TTC549 (cell line): ENCODE measurements at regions not wholly inside any gene's neighbourhood (a gene's known extent, or its start where the extent isn't known, plus 50 kb on each side); places are given as distances from the start of the nearest gene placed in this dataset.
"Not testable (repeated sequence)": the region's sequence is repeated elsewhere in the genome, so short reads cannot be mapped to it uniquely, and the experiment has no call there.

Experiments used
- FAIRE-seq: peaks from 2 replicates; lab custom pipeline; 2012; peaks lifted over from hg19 to GRCh38; lab: Jason Lieb, UNC

DNA sequence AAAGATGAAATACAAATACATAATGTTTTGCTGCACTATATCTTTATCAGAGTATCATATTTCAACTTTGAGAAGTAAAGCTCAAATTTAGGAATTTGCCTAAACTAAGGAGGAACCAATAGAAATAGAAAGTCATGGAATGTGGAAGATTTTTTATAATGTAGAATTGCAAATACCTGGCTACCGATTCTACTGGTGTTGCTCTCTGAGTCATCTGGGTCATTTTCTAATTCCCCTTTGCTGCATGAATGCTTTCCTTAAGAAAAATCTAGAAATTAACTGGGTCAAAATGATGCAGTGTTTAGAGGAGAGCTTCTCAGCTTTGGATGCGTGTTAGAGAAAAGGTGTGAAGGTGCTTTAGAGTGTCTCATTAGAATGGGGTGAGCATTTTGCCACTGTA lies 568.9 kb upstream of the ANKRD30A start:
- FAIRE-seq: no peak

DNA sequence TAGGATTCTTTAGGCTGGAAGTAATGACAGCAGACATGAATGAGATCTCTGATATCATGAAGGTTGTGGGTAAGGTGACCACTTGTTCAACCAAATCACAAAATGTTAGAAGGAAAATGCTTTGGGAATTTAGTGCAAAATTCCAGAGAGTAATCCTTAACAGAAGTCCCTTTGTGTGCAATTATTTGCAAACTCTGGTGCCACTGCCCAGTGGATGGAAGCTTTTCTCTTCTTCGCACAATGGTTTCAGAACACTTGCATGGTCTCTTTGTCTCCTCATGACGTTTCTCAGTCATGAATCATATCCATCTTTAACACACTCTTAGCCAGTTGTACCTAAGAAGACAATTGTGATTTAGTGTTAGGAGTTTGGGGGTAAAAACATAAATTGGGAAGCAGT lies 570.4 kb upstream of the ANKRD30A start:
- FAIRE-seq: peak; percentile 91

GRCh38 chr10:36547965-36548364 lies 577.4 kb upstream of the ANKRD30A start:
- no peak for FAIRE-seq

GRCh38 chr10:36542493-36542892 lies 582.9 kb upstream of the ANKRD30A start:
- no peak for FAIRE-seq

DNA sequence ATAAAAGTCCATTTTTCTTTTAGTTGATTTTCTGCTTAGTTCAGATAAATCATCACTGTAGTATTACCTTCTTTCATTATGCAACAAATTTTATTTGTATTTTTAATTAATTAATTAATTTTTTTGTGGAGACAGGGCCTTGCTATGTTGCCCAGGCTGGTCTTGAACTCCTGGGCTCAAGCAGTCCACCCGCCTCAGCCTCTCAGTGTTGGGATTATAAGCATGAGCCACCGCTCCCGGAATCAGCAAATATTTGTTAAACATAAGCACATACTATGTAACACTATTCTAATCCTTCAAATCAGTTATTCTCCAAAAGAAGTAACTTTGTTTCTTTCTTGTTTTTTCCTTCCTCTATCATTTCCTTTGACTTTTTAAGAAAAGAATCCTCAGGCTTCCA lies 584.8 kb upstream of the ANKRD30A start:
- no peak for FAIRE-seq

DNA sequence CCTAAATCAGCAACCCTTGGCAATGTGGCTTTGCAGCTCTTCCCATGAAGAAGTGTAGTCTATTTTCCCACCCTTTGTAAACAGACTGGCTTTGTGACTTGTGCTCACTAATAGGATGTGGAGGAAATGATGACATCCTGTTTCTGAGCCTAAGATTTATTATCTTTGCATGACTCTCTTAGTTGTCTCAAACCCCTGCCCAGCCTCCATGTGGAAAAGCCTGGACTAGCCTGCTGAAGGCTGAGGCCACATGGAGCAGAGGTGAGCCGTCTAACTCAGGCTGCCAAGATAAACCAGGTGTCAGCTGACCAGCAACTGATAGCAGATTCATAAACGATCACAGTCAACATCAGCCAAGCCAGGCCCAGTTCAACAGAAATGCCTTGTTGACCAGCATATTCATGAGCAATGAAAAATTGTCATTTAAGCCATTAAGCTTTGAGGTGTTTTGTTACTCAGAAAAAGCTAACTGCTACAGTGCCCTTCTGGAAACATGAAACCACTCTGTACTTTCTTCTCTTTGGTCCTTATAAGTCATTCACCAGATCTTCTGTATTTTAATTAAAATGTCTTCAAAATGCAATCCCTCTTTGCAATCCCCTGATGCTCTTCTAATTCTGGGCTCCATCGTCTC lies 586.3 kb upstream of the ANKRD30A start:
- no peak for FAIRE-seq

- no peak for FAIRE-seq
Observed at GRCh38 chr10:36534471-36535002, 590.9 kb upstream of the ANKRD30A start.

- no peak for FAIRE-seq
Observed at GRCh38 chr10:36533861-36534260, 591.5 kb upstream of the ANKRD30A start.

DNA sequence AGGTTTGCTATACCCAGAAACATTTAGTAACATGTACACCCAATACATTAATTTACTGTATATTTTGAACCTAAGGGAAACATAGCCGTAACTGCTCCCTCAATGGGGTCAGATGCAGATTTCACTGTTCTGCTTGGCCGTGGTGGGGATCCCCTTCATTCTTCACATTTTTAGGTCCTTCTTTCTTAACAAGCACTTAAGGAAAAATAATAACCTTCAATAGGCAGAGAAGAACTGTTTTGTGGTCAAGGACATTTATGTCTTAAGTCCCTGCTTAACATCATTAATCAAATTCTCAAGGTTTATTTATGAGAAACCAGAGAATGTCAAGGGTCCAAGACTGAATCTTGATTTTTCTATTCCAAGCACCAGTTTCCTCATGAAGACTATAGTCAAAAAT lies 592.1 kb upstream of the ANKRD30A start:
- no peak for FAIRE-seq

- no peak for FAIRE-seq
Observed at GRCh38 chr10:36531621-36532020, 593.8 kb upstream of the ANKRD30A start.

- no peak for FAIRE-seq
Observed at GRCh38 chr10:36526033-36526432, 599.4 kb upstream of the ANKRD30A start.

GRCh38 chr10:36524126-36524525 lies 601.3 kb upstream of the ANKRD30A start:
- not testable (repeated sequence) for FAIRE-seq

DNA sequence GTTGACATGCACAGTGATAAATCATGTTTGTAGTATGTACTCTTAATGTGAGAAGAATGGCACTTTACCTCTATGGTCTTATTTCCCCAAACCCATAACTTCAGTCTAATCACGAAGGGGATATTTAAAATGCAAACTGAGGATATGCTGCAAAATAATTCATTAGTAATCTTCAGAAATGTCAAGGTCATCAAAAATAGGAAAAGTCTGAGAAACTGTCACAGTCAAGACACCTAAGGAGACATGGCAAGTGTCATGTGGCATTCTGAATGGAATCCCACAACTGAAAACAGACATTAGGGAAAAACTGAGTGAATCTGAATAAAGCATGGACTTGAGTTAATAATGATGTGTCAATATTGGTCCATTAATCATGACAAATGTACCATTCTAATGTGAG lies 605.5 kb upstream of the ANKRD30A start:
- FAIRE-seq: no peak

- peak; percentile 7 for FAIRE-seq
Observed at GRCh38 chr10:36516281-36516680, 609.1 kb upstream of the ANKRD30A start.

GRCh38 chr10:36515319-36515718 lies 610.1 kb upstream of the ANKRD30A start:
- FAIRE-seq: peak; percentile 96

DNA sequence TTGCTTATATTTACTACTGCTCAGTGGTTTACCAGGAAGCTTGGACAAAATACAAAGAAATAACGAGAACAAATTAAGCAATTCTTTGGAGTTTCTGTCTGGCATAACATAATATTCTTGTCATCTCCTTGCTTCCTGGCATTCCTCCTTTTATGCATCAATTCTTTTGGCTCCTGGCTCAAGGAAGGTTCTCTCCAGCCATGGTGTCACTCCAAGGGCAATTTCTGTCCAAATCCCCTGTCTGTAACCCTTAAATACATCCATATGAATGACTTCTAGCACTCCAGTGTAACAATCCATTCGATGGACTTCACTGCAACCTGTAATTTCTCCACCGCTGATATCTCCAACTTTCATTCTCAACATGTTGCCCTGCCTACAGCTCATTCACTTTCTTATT lies 617.7 kb upstream of the ANKRD30A start:
- no peak for FAIRE-seq

- FAIRE-seq: no peak
Observed at GRCh38 chr10:36506697-36507496, 618.5 kb upstream of the ANKRD30A start.

- no peak for FAIRE-seq
Observed at GRCh38 chr10:36506261-36506660, 619.1 kb upstream of the ANKRD30A start.

DNA sequence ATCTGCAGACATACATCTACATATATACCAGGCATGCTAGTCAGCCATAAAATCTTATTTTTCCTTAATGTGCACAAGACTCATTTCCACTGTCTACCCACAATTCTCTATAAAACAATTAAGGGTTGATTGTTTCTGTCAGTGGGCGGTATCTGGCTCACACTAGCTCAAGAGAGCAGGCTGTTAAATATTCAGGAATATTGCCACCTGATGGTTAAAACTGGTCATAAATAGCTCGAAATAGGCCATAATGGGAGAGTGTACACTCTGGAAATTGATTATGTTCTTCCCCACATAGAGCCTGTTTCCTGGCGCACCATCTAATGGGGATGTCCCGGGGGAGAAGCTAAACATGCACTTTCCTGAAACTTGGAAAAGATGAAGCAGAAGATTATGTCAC lies 620.6 kb upstream of the ANKRD30A start:
- no peak for FAIRE-seq

DNA sequence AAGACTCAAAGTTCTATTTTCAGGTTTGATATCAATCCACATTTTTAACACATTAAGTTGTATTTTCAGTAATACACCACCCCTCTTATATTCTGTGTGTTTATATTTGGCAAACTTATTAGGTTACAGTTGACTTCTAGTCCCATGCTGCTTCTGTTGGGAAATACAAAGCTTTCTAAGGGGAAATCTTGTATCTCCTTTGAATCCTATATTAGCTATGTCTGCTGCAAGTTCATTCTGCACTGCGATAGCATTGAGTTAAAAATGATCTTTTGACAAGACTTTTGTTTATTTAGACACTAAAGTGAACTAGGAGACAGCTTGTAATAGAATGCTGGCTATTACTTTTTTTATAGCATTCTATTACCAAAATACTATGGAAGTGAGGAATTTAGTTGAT lies 625.1 kb upstream of the ANKRD30A start:
- peak; percentile 36 for FAIRE-seq

GRCh38 chr10:36499693-36500092 lies 625.7 kb upstream of the ANKRD30A start:
- no peak for FAIRE-seq

DNA sequence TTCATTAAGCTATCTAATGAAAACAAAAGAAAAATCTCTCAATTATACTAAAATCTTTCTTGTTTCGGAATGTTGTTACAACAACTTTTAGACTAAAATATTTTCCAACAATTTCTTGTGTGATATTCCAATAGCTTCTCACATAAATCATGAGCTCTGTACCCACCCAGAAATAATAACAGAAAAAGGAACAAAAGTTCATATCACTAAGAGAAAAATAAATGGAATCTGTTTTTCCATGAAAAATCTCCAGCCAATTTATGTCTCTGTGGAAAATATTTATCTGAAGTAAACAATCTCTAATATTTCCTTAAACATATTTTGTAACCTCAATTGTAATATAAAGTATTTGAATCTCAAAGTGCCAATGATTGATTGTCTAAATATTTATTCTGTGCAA lies 628.6 kb upstream of the ANKRD30A start:
- no peak for FAIRE-seq

GRCh38 chr10:36494371-36494770 lies 631.0 kb upstream of the ANKRD30A start:
- FAIRE-seq: peak; percentile 76

GRCh38 chr10:36493516-36493880 lies 631.9 kb upstream of the ANKRD30A start:
- no peak for FAIRE-seq
